Prostate gland (tissue), 2 donors: ENCODE measurements at regions not wholly inside any gene's neighbourhood (a gene's known extent, or its start where the extent isn't known, plus 50 kb on each side); places are given as distances from the start of the nearest gene placed in this dataset.

Experiments
- CTCF ChIP-seq, 4 experiments: fragments of 200-600 bp in 2 of 4; fragments of 450-650 bp in 2 of 4; sonication (generic) in 2 of 4; IDR thresholded peaks; 1 replicate in 3 of 4; 2 replicates in 1 of 4; pipeline ENCODE4 v1.5.1; 2016 to 2019; ENCODE audit warnings: antibody characterized with exemption in 4 of 4, mild to moderate bottlenecking in 2 of 4, moderate library complexity in 2 of 4
- POLR2A ChIP-seq: fragments of 450-650 bp; IDR thresholded peaks from one replicate; pipeline ENCODE4 v1.6.1; 2016; ENCODE audit warnings: antibody characterized with exemption, mild to moderate bottlenecking
- POLR2AphosphoS5 ChIP-seq: sonication (generic); formaldehyde crosslinking; IDR thresholded peaks from one replicate; pipeline ENCODE4 v1.6.1; 2017; ENCODE audit warnings: antibody characterized with exemption

DNA sequence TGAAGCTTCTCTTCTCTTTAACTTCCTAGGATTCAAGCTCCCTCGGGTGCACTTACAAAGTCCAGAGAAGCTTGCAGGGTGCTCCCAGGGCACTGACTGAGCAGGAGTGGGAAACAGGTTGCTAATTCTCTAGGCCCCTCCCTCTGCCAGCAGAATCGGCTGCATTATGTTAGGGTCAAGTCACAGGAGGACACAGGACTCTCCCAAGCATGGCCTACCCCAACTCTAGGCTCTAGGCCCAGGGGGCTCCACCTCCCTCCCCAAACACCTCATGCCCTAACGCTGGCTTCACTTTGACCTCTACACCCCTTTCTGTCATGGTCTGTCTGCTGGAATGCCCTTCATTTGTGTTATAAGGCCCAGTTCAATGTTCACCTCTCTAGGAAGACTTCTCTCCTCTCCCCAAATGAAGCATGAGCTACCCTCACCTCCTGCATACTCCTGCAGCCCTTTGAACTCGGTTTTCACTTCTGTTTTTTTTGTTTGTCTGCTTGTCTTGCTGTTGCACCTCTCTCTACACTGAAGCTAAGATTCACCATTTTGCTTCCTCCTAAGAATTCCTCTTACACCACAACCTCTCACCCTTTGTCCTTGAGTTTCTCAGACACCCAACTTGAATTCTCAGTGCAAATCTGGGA is 521.8 kb upstream of the ID2 start:
- TF ChIP-seq CTCF (IDR thresholded peaks at IDR 0.05): no peak
- TF ChIP-seq POLR2A: no peak
- no peak for TF ChIP-seq POLR2AphosphoS5
